NCI-H1105 treated with DMSO at 0.1 percent for 48 hours (cell line): ENCODE measurements at regions not wholly inside any gene's neighbourhood (a gene's known extent, or its start where the extent isn't known, plus 50 kb on each side); places are given as distances from the start of the nearest gene placed in this dataset.
"Not testable (repeated sequence)": the region's sequence is repeated elsewhere in the genome, so short reads cannot be mapped to it uniquely, and the experiment has no call there.

ENCODE experiments used
- DNase-seq: peaks from one replicate; lab custom pipeline; 2025; lab: John Stamatoyannopoulos, UW

DNA sequence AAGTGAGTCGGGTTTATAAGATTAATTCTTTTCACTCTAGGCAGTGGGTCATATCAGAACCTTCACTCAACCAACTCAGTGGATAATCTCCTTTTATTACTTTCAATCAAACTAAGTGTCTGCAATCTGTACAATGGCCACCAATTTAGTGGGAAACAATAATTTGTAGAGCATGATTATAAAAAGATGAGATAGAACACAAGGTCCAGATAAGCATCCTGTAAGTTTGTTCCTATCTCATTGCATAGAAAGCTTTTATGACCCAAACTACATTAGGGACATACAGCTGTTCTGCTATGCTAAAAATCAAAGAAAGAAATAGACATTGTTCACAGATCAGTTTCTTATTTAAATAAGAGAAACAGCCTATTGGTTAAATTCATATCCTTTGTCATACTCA lies 341.4 kb upstream of the PSMD7 start:
- DNase-seq: no peak

DNA sequence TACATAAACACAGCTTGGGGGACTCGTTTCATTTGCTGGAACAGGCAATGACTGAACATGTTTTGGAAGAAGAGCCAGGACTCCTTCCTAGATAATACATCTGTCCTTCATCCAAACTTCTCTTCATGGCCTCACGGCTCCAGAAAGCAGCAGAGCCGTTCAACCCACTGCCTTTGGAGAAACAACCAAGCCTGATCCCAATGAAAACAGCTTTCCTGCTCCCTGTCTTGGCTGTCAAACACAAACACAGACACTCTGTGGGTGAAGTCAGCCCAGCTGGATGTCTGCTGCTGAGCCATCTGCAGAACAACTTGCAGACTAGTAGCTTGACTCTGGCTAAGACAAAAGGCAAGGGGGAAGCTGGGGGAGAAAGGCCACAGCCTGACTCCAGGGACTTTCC lies 345.1 kb upstream of the PSMD7 start:
- DNase-seq: no peak

DNA sequence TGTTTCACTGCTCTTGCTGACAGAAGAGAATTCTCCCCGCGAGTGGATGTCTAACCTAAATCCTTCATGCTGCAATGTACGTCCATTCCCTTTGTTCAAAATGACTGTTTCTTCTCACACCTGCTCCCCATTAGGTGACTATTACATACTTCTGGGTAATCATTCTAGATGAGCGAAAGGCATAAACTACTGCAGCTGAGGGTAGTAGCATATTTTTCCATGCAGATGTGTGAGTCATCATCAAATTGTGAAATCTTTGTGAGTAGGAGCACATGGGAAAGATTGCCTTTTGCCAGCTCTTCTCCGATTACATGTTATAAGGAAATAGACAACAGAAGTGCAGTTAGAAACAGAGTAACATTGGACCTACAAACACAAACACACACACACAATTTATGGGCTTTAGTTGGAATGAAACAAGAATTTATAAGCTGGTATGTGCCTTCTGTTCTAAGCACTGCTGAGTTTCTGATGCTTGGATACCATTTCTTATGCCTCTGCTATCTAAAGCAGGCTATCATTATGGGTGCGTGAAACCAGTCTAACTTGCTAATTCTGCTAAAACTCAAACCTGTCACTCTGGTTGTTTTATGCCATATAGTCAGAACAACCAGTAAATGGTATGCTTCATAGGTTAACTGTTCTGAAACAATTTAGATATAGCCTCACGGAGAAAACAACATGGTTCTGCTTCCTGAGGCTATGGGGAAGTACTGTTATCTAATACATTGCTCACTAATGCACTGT lies 346.9 kb upstream of the PSMD7 start:
- DNase-seq: no peak

DNA sequence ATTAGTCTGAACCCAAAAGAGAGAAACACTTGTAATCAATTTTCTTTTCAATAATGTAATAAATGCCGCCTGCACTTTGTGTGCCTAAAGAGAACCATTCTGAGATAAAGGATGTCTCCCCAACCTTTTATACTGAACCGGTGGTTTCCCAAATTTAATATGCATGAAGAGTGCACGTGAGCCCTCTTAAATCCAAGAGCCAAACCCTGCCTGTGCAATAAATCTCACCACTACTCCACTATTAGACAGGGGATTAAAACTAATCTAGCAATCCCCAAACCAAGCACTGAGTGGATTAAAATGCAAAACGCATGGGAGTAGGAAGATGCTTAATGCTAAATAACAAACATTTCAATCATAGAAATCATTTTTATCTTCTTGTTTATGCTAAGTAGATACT lies 351.0 kb upstream of the PSMD7 start:
- DNase-seq: no peak

DNA sequence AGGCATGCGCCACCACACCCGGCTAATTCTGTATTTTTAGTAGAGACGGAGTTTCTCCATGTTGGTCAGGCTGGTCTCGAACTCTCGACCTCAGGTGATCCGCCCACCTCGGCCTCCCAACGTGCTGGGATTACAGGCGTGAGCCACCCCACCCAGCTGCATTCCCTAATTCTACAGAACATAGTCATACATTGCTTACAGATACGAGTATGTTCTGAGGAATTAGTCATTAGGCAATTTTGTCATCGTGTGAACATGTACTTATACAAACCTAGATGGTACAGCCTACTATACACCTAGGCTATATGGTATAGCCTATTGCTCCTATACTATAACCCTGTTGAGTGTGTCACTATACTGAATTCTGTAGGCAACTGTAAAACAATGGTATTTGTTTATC lies 353.4 kb upstream of the PSMD7 start:
- not testable (repeated sequence) for DNase-seq

DNA sequence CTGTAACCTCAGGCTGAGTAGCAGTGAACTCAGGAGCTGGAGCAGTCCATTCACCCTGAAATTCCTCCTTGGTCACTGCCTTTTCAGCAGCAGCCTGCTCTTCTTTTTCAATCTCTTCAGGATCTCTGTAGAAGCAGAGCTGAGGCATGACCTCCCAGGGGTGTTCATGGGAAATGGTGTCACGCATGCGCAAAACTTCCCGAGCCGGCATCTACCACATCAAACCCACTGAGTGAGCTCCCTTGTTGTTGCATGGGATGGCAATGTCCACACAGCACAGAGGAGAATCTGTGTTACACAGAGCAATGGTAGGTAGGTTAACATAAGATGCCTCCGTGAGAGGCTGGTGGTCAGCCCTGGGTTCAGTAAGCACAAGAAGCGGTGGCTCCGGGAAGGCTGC lies 355.8 kb upstream of the PSMD7 start:
- not testable (repeated sequence) for DNase-seq

DNA sequence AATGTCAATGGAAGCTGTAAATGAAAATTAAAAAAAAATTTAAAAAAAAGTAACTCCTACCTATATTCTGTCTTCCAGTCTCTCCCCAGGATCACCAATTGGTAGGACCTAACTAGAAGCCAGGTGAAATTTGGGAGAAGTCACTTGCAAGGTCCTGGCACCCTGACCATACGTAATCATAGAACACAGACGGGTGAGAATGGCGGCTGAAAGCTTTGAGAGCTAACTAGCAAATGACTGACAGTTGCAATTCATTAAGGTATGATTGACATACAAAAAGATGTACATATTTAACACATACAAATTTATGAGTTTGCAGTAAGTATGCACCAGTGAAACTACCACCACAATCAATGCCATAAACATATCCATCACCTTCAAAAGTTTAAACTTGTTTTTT lies 372.7 kb upstream of the PSMD7 start:
- DNase-seq: no peak

DNA sequence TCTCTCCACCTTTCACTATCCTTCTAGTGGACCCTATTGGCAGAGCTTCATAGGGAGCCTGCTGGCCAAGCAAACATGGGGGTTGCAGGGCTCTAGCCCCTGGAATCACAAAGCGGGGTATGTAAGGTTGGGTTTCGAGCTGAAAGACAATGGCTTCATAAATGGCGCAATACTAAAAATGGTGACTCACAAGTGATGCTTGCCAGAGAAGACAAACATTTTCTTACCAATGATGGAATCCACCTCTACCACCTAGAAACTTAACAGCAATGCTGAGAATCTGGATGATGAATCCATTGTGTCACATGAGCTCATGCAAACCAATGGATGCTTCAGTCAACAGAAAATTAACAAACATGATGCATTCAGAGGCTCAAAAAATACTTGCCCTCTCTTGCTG lies 375.3 kb upstream of the PSMD7 start:
- no peak for DNase-seq

DNA sequence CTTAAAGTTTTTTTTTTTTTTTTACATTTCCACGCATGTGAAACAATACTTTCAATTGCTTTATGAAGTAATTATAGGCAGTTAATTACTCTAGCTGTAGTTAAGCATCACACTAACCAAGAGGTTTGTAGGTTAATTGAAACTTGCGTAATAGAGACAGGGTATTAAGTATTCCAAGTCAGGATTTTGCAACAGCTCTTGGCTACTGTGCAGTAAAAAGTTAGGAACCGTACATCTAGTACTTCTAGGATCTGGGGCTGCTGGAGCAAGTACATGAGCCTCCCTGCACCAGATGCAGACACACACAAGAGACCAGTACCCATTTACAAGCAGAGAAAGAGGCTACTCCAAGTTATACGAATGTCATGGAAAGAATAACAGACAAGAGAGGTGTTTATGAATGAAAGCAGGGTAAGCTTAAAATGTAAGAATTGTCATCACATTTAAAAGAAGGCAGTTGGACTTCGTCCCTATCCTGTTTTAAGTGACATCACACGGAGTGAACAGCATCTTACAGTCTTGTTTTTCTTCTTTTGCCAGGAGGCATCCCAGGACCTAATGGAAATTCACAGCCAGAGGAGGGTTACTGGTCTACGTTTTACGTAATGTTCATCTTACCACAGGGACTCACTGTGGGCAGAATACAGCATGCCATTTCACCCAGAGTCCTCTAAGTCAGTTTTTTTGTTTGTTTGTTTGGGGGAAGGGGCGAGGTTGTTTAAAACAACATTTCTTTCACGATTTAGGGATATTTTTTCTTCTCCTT lies 379.6 kb upstream of the PSMD7 start:
- DNase-seq: no peak

DNA sequence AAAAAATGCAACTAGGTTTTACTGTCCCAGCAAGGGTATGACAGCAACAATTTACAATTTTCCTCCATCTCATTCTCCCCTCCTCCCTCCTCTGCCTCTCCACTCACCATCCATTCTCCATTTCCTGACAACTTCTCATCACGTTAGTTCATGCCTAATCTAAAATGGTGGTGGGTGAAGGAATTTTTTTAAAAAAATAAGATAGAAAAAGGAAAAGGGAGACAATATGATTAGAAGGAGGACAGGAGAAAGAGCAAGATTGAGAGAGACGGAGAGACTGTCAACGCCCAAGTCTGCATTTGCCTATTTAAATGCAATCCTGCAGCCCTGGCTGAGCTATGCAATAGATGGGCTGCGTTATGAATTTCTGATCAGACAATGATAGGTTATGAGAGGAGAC lies 380.7 kb upstream of the PSMD7 start:
- no peak for DNase-seq

DNA sequence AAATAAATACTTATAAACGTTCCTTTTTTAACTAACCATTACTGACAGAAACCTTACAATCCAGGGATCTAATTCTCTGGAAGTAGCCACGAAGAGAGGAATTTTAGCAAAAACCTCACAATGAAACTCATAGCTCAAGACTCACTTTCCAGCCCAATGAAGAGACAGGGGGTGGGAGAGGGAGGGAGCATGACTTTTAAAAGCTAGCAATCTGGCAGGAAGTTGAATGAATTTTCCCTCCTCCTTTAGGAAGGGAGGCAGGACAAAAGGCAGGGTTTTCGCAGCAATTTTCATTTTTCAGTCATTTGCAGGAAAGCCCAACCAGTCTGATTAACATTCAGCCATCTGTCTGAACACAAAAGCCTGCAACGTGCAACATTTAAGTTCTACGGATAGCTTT lies 381.5 kb upstream of the PSMD7 start:
- no peak for DNase-seq

DNA sequence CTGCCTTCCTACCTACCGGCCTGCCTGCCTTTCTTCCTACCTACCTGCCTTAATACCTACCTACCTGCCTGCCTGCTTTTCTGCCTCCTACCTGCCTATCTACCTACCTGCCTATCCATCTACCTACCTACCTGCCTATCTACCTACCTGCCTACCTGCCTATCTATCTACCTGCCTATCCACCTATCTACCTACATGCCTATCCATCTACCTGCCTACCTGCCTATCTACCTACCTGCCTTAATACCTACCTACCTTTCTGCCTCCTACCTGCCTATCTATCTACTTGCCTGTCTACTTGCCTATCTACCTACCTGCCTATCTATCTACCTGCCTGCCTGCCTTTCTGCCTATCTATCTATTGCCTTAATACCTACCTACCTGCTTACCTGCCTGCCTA lies 383.8 kb upstream of the PSMD7 start:
- DNase-seq: no peak

DNA sequence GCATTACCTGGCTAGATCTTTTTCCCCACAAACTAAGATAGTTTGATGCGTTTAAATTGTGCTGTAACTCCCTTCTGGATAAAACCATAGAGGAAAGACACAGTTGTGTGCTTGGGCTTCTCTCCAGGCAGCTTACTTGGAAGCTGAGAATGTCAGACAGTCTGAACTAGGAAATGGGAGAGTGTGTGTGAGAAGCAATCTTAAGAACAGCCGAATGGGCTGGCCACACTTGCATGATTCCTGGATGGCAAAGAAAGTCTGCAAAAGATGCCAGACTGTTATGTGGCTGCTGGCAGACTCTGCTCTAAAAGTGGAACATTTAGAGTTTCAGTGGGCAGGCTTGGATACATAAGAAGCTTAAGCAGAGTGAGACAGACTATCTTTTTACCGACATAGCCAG lies 384.3 kb upstream of the PSMD7 start:
- DNase-seq: no peak

DNA sequence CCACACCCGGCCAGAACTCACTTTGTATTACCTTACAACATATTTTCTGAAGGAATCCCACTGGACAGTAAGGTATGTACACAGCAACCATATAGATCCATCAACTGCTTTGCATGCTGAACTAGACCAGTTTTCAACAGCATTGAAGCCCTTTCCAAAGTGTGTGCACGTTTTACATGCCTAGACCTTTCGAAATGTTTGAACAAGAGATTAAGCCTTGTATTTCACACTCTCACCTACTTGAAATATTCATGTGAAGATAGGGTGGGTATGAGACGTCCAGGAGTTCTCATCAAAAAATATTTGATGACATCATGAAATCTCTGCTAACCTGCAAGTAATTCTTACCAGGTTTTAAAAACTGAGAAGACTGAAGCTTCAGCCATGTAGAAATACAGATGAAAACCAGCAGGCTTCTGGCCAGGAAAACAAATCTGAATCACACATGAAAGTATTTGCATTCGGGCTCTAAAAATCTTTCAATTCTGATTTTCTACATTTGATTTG lies 387.0 kb upstream of the PSMD7 start:
- DNase-seq: no peak

DNA sequence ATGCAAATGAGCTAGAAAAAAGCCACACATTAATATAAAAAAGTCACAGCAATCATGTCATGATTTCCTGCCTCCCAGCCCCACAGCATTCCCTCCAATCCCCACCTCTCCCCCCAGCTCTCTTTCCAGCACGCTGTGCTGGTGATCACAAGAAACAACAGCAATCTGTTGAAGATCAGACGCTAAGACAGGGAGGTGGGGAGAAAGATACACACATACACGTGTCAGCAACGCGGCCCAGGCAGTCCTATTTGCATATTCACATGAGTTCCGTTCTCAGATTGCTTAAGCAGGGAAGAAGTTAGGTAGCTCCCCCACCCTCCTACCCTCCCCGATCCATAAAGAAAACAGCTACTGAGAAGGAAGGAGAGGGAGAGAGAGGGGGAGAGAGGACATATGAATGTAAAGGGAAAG lies 405.5 kb upstream of the PSMD7 start:
- DNase-seq: no peak

DNA sequence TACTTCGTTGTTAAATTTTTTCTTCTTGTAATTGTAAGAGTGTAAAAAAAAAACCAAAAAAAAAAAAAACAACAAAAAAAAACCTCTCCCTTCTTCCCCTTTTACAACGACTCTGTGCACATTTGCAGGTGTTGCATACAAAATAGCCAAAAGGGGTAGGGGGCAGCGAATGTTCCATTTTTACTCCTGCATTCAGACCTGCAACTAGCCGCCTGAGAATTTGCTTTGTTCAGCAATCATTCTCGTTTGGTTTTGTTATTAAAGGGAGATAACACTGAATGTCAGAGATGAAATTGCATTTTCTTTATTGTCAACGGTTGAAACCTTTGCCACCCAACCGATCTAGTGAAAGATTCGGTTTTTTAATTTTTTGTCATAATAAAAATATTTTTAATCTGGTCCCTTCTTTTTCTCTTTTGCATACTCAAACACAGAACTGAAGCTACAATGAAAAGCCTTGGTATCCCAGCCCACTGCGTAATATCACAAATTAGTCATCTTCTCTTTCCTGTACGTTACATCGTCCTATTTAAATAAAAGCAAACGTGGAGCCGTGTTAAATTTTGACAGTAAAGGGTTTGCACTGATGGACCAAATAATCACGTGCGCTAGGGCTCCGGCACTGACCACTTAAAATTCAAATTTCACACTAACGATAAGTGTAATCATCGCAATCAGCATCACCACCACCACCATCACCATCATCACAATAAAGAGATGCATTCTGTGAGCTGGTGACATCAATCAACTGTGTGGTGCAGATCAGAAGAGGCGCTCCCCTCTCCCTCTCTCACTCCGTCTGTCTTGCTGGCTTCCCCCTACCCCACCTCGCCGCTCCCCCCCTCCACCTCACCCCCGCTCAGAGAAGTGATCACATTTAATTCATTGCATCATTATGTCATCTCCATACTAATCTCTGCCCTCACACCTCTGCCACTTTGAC lies 406.2 kb upstream of the PSMD7 start:
- DNase-seq: no peak

DNA sequence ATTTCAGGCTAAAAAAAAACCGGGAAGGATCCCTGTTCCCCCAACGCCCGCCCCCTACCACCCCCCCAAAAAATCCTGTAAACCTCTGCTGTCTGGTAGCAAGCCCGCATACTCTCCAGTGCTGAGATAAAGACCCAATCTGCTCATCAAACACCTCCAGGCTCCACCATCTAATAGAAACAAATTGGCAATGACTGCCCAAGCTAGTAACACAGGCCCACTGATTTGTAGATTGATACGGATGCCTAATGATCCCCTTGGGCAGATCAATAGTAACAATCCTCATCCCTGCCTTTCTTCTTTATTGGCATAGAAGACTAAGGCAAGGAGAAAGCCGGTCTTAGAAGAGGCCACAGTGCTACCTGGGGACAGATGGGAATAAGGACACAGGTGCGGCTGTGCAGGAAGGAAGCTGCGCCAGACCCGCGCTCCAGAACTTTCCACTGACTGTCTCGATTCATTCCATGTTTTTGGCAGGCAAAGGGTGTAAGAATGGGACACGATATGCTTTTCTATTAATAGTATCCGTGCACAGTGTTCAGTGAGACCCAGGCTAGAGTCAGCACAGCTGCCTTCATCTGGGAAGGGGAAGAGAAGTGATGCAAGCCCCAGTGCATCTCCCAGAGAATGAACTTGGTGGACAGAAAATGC lies 407.6 kb upstream of the PSMD7 start:
- no peak for DNase-seq

DNA sequence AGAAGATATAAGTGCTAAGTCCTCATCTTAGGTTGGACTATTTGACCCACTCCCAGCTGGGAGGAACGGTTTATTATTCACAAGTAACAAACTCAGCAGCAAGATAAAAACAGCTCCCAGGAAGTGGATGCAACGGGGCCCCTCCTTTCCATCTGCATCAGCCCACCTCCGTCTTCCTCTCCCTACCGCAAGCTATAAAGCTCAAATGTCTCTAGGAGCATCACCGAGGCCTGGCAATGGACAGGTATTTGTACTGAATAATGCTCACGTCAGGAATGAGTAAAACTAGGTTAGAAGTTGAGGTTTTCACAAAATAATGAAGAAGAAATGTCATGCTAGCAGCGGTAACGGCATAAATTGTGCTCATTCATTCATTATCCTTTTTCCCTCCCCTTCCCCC lies 408.7 kb upstream of the PSMD7 start:
- DNase-seq: no peak

DNA sequence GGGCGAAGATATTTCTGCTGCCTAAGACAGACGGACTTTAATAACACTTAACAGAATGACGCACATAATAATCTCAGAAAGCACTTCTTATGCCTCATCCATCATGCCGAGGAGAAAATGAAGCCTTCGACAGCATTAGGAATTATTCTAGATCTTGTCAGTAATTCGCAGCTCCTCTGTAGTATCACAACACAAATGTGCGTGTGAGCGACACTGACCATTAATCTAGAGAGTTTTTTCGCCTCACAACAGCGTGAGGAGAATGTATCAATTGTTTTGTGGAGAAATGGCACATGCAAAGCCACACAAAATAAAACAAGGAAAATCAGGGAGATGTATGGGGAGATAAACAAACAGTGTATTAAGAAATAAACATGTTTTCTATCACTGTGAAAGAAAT lies 410.2 kb upstream of the PSMD7 start:
- no peak for DNase-seq

DNA sequence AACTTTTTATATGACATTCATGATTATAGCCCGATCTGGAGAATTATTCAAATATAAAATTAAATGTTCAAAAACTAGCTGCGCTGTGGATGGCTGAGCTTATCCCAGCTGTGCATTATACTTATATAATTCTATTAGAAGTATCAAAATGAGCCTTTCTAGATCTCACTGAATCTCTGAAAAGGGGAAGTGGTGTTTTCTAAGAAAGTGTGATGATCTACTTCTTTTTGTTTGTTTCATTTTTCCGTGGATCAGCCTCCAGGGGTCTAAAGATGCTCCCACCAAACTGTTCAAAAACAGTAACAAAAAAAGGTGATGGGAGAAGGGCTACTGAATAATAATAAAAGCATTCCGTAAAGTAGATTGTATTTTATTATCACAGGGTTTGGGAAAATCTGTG lies 411.3 kb upstream of the PSMD7 start:
- no peak for DNase-seq

DNA sequence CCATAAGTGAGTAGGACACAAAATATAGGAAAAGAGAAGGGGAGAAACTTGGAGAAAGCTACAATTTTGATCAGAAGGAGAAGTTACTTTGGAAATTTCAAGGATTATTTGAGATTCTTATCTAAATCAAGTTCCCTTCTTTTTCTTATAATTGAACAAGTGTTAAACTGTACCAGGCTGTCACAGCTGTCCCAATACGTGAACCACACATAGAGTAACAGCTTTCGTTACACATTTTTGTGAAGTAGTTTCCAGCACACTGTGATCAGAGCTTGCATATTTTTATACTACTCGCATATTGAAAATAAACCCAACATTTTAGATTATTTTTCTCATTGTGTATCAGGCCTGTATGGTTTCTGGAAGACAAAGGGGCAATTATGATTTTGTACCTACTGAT lies 412.8 kb upstream of the PSMD7 start:
- DNase-seq: no peak

DNA sequence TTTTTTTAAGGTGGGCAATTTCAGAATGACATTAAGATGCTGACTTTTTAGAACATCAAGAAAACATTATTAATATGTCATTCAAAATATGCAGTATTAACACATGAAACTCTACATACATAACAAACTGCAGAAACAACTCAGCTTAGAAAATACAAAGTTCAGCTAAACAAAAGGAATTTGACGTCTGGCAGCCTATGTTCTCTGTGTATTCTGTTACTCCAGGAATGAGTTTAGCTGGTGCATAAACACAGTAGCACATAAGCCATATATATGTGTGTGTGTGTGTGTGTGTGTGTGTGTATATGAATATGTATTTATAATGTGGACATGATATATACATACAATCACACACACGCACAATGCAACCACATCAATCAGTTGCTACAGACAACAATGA lies 413.5 kb upstream of the PSMD7 start:
- DNase-seq: no peak
